ENCODE measurements at regions not wholly inside any gene's neighbourhood (a gene's known extent, or its start where the extent isn't known, plus 50 kb on each side); places are given as distances from the start of the nearest gene placed in this dataset.

- H3K4me3 ChIP-seq (ENCODE audit: low read depth, low read length): no peak overlapping the region
- DNase-seq: no peak
- no peak overlapping the region for H3K27ac ChIP-seq
- H3K9me3 ChIP-seq (ENCODE audit: severe bottlenecking): peaks cover 8% of the 10 kb centered on the region
- TF ChIP-seq CTCF (IDR thresholded peaks at IDR 0.05; ENCODE audit: low read depth, low read length): no peak
- H3K27me3 ChIP-seq (ENCODE audit: insufficient read depth, low read depth, severe bottlenecking): no peaks in the 10 kb centered on the region
- H3K36me3 ChIP-seq: no peaks in the 10 kb centered on the region
Observed at GRCh38 chr3:104903064-104903463, 463.6 kb upstream of the ALCAM start.

- Histone ChIP-seq H3K36me3 (no peaks in the 10 kb centered on the region), H3K27me3 (ENCODE audit: insufficient read depth, low read depth, severe bottlenecking) (no peaks in the 10 kb centered on the region), H3K4me3 (ENCODE audit: low read depth, low read length) (no peak overlapping the region), H3K9me3 (ENCODE audit: severe bottlenecking) (peaks cover 8% of the 10 kb centered on the region), H3K27ac (no peak overlapping the region)
- no peak for DNase-seq
- TF ChIP-seq CTCF (IDR thresholded peaks at IDR 0.05; ENCODE audit: low read depth, low read length): no peak
Observed at GRCh38 chr3:104906001-104906639, 460.6 kb upstream of the ALCAM start.

GRCh38 chr3:104907507-104907906 is 459.2 kb upstream of the ALCAM start:
- no peak for DNase-seq
- Histone ChIP-seq H3K4me3 (ENCODE audit: low read depth, low read length) (no peak overlapping the region), H3K36me3 (no peaks in the 10 kb centered on the region), H3K27me3 (ENCODE audit: insufficient read depth, low read depth, severe bottlenecking) (no peaks in the 10 kb centered on the region), H3K27ac (no peak overlapping the region), H3K9me3 (ENCODE audit: severe bottlenecking) (peaks cover 8% of the 10 kb centered on the region)
- TF ChIP-seq CTCF (IDR thresholded peaks at IDR 0.05; ENCODE audit: low read depth, low read length): no peak

GRCh38 chr3:104908761-104909160 is 457.9 kb upstream of the ALCAM start:
- Histone ChIP-seq H3K9me3 (ENCODE audit: severe bottlenecking) (no peaks in the 10 kb centered on the region), H3K4me3 (ENCODE audit: low read depth, low read length) (no peak overlapping the region), H3K27me3 (ENCODE audit: insufficient read depth, low read depth, severe bottlenecking) (no peaks in the 10 kb centered on the region), H3K36me3 (no peaks in the 10 kb centered on the region), H3K27ac (peak overlapping the region; percentile 16; the same call in 1 of the 2 replicates)
- no peak for TF ChIP-seq CTCF (IDR thresholded peaks at IDR 0.05; ENCODE audit: low read depth, low read length)
- DNase-seq: no peak

- peak; percentile 14 for DNase-seq
- no peaks in the 10 kb centered on the region for H3K9me3 ChIP-seq (ENCODE audit: severe bottlenecking)
- H3K27me3 ChIP-seq (ENCODE audit: insufficient read depth, low read depth, severe bottlenecking): no peaks in the 10 kb centered on the region
- no peak overlapping the region; the same call in 1 of the 2 replicates for H3K27ac ChIP-seq
- no peak for TF ChIP-seq CTCF (IDR thresholded peaks at IDR 0.05; ENCODE audit: low read depth, low read length)
- H3K4me3 ChIP-seq (ENCODE audit: low read depth, low read length): no peak overlapping the region
- H3K36me3 ChIP-seq: no peaks in the 10 kb centered on the region
Observed at GRCh38 chr3:104909198-104909597, 457.5 kb upstream of the ALCAM start.

GRCh38 chr3:104909721-104910120 is 457.0 kb upstream of the ALCAM start:
- Histone ChIP-seq H3K36me3 (no peaks in the 10 kb centered on the region), H3K27me3 (ENCODE audit: insufficient read depth, low read depth, severe bottlenecking) (no peaks in the 10 kb centered on the region), H3K27ac (no peak overlapping the region), H3K4me3 (ENCODE audit: low read depth, low read length) (no peak overlapping the region), H3K9me3 (ENCODE audit: severe bottlenecking) (no peaks in the 10 kb centered on the region)
- TF ChIP-seq CTCF (IDR thresholded peaks at IDR 0.05; ENCODE audit: low read depth, low read length): no peak
- no peak for DNase-seq
